ENCODE measurements at regions not wholly inside any gene's neighbourhood (a gene's known extent, or its start where the extent isn't known, plus 50 kb on each side); places are given as distances from the start of the nearest gene placed in this dataset.
"Not testable (repeated sequence)": the region's sequence is repeated elsewhere in the genome, so short reads cannot be mapped to it uniquely, and the experiment has no call there.

- in situ Hi-C loops (cut with HindIII; ENCODE audit: low pct_unique_long_range_greater_than_20kb, low sequenced_read_pairs), result no loop called here
- no peak for DNase-seq (ENCODE audit: low read depth in 1 of 2, low spot score in 1 of 2)
- no peak for TF ChIP-seq JUND (IDR thresholded peaks at IDR 0.05; ENCODE audit: low read depth)
These were observed 57.2 kb upstream of the RHOJ start for GRCh38 chr14:63147018-63147417.

GRCh38 chr14:63134801-63135200, 69.4 kb upstream of the RHOJ start:
- in situ Hi-C loops (cut with HindIII; ENCODE audit: low pct_unique_long_range_greater_than_20kb, low sequenced_read_pairs), result no loop called here
- TF ChIP-seq JUND (IDR thresholded peaks at IDR 0.05; ENCODE audit: low read depth), result no peak
- DNase-seq (ENCODE audit: low read depth in 1 of 2, low spot score in 1 of 2), result peak in 1 of 2 experiments; percentile 53

GRCh38 chr14:63130531-63130930, 73.7 kb upstream of the RHOJ start:
- in situ Hi-C loops (cut with HindIII; ENCODE audit: low pct_unique_long_range_greater_than_20kb, low sequenced_read_pairs), result no loop called here
- DNase-seq (ENCODE audit: low read depth in 1 of 2, low spot score in 1 of 2), result no peak
- TF ChIP-seq JUND (IDR thresholded peaks at IDR 0.05; ENCODE audit: low read depth), result no peak

DNA sequence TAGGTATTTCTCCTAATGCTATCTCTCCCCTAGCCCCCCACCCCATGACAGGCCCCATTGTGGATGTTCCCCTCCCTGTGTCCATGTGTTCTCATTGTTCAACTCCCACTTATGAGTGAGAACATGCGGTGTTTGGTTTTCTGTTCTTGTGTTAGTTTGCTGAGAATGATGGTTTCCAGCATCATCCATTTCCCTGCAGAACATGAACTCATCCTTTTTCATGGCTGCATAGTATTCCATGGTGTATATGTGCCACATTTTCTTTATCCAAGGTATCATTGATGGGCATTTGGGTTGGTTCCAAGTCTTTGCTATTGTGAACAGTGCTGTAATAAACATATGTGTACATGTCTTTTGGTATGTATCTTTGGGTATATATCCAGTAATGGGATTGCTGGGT, 61.2 kb upstream of the KCNH5 start:
- DNase-seq (ENCODE audit: low read depth in 1 of 2, low spot score in 1 of 2); in situ Hi-C loops (cut with HindIII; ENCODE audit: low pct_unique_long_range_greater_than_20kb, low sequenced_read_pairs): not testable (repeated sequence)

DNA sequence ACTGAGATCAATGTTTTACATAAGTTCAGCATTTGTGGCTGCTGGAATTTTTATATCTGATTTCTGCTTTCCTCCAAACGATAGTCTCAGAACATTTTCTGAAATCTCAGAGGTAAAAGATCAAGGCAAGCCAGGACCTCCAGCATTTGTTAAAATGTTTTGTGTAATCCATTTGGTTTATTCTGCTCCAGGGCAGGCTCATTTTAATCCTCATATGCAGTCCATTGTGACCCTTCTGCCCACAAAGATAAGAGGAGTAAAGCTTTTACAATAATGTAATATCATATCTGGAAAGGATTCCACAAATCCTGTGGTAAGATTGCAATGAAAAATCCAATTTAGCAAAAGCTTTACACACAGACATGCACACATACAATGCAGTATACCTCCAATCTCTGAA, 55.3 kb upstream of the KCNH5 start:
- no peak for TF ChIP-seq JUND (IDR thresholded peaks at IDR 0.05; ENCODE audit: low read depth)
- in situ Hi-C loops (cut with HindIII; ENCODE audit: low pct_unique_long_range_greater_than_20kb, low sequenced_read_pairs), result no loop called here
- no peak for DNase-seq (ENCODE audit: low read depth in 1 of 2, low spot score in 1 of 2)

DNA sequence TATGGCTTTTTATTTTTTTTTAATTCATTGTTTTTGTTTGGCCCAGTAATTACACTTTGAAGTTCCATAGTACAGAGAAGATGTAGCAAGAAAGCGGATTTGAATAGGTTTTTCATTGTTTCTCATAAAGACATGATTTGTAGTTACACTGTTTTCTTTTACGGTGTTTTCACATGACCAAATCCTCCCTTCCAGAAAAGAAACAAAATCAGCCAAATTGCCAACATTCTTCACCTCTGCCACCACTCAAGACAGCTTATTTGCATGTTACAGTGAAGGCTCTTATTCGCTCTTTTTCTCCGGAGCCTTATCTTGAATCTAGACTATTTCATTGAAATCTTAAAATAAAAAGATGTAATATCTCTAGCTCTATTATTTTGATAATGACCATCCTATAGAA, 50.9 kb upstream of the KCNH5 start:
- DNase-seq (ENCODE audit: low read depth in 1 of 2, low spot score in 1 of 2), result no peak
- no peak for TF ChIP-seq JUND (IDR thresholded peaks at IDR 0.05; ENCODE audit: low read depth)
- in situ Hi-C loops (cut with HindIII; ENCODE audit: low pct_unique_long_range_greater_than_20kb, low sequenced_read_pairs), result no loop called here
